NCI-H2196 (cell line): ENCODE measurements at regions not wholly inside any gene's neighbourhood (a gene's known extent, or its start where the extent isn't known, plus 50 kb on each side); places are given as distances from the start of the nearest gene placed in this dataset.
"Not testable (repeated sequence)": the region's sequence is repeated elsewhere in the genome, so short reads cannot be mapped to it uniquely, and the experiment has no call there.

ENCODE experiments used
- DNase-seq: peaks from one replicate; lab custom pipeline; 2025; ENCODE audit not compliant: unreplicated experiment; lab: John Stamatoyannopoulos, UW

DNA sequence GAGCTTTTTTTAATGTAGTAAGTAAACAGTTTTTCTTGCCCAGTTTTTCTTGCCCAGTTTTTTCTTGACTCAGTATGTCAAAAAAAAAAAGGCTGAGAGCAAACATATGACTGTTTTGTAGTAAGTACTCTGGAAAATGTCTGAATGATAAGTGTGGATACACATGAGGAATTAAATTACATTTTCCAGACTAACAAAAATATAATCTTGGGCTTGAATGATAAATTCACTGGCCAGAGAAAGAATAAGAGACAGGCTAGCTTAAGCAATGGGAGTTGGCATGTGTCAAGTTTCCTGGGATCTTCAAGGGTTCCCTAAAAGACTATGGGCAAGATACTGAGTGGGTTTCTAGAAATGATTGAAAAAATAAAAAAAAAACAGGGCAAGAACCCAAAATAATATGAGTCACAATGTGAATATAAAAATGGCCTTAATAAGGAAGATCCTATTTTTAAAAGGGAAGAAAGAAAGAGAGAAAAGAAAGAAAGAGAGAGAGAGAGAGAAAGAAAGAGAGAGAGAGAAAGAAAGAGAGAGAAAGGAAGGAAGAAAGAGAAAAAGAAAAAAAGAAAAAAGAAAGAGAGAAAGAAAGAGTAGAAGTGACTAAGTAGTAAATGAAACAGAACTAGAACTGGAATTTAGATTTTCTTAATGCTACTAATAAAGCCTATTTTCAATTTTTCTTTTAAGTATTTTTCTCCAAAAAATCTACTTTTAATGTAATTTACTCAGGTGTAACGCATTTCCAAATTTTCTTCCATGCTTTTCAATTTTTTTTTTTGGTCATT is 60.2 kb downstream of the TFPI2 start:
- DNase-seq, result no peak

DNA sequence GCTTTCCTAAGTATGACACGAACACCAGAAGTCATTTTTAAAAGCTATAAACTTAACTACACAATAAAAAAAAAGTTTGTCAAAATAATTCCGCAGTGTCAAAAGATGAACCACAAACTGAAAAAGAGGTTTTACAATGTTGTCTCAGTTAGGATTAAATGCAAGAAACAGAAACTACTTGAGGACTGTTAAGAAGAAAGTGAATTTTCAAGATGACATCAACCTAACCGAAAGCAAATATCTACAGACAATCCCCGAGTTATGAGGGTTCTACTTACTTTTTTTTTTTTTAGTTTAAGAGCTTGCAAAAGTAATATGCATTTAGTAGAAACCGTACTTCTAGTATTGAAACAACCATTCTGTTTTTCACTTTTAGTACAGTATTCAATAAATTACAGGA is 62.3 kb downstream of the TFPI2 start:
- DNase-seq, result no peak

DNA sequence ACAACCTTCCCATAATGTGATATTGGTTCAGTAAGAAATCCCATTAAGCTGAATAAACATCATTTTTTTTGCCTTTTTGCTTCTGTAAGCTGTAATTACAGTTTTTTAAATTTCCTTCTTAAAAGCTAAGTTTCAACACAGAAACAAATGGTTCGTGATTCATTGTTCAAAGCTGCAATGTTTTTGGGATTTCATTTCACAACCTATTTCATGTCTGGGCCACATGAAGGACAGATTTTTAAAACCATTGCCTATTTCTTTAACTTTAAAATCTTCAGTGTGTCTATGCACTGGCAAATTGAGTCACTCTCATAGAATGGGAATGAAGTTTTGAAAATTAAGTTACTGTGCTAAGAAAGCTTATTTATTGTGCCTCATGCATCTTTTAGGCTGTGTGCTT is 66.9 kb downstream of the TFPI2 start:
- DNase-seq, result no peak

DNA sequence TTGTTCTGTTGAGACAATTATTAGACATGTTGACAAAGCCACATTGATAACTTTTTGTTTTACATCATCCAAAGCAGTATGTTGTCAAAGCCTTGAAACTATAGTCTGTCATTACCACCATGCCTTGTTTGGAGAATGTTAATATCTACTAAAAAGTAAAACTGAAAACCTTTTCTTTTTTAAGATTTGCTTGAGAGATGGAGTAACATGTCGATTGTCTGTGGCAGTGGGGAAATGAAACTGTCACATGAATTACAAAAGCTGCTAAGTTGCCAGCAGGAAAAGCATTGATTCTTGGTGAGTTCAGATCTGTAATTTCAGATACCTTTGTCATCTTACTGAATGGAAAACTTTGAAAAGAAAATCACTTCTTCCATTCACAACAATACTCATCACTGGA is 69.1 kb downstream of the TFPI2 start:
- no peak for DNase-seq

DNA sequence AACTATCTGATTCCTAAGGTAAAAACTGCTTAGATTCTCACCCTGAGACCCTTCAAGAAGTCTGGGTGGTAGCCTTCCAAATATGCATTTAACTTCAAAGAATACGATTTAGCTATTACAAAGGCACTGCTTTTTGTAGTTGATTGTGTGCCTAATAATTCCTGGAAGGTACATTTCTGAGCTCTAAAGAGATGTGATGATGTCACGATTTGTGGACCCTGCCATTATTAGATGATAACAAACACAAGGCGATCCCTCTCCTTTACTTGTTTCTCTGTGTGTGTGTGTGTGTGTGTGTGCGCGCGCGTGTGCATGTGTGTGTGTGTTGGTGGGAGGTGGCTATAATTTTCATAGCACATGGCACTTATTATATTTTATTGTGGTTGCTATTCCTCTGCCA is 70.9 kb downstream of the TFPI2 start:
- no peak for DNase-seq

DNA sequence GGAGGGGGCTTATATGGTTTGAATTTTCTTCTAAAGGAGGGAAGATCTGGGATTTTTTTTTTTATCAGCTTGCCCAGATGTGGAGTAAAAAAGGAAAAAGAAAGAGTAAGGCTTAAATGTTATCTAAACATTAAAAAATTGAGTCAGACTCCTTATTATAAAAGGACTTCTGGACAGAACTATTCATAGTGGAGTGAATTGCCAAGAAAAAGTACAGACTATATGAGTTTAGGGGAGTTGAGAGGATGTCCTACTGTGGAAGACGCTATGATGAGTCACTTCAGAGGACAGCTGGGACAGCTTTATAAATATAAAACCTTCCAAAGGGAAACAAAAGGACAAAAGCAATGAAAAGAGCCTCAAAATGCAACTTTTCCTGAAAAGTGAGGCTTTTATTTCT is 73.0 kb downstream of the TFPI2 start:
- DNase-seq, result no peak

DNA sequence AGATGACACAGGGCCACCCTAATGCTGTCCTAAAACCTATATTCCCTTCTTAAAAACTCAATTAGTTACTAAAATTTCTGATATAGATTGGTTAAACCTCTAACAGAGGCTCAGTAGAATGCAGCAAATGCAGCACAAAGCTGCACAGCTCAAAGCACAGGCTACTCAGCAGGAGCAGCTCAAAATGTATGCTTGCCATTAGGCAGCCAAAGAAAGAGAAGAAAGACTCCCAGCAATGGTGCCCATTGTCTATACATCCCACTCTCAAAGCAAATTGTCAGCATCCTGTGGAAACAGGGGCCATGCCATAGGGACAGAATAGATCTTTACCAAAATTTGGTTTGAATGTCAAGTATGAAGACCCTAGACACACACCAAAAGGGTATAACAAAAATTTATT is 73.5 kb downstream of the TFPI2 start:
- DNase-seq, result no peak

DNA sequence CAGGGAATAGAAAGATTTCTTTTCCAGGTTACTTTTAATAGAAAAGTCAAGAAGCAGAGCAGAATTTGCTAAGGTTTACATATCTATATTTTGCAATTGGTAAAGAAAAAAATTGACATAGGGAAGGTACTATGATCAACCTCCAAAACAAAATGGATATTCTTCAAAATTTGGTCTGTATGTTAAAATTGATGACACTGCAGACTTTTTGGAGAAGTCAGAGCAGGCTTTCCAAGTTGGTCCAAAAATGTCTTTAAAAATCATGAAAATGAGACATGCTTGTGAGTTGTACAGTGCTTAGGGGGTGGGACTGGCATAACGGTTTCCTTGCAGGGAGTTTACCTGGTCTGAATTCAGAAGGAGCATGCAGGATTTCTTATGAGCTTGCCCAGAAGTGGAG is 77.0 kb downstream of the TFPI2 start:
- DNase-seq, result no peak

DNA sequence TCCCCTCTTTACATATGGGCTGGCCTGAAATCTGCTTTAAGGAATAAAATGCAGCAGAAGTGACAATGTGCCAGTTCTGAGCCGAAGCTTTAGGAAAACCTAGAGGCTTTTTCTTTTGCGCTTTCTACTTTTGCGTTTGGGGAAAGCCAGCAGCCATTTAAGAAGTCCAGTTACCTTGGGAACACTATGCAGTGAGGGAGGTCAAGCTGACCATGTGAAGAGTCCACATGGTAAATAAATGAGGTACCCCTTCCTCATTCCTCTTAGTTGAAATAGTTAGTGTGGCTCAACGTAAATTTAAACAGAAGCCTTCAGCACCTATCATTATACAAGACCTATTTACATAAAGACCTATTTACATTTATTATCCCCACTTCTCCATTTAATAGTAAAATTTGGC is 78.5 kb downstream of the TFPI2 start:
- no peak for DNase-seq

DNA sequence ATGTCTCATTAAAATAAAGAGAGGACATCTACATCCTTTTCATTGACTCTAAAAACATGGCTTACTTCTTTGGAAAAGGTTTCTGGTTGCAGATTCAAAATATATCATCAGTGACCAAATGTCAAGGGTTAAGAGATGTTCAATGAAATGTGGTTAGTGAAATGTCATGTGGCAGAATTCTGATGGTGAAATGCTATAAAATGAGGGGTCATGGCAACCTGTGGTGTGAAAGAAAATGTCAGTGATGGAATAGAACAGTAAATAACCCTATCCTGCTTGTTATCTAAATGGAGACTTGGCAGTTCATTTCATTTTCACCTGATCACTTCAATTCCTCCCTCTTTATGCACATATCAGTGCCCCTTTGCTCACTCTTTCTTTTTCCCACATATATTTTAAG is 79.4 kb downstream of the TFPI2 start:
- DNase-seq, result no peak

DNA sequence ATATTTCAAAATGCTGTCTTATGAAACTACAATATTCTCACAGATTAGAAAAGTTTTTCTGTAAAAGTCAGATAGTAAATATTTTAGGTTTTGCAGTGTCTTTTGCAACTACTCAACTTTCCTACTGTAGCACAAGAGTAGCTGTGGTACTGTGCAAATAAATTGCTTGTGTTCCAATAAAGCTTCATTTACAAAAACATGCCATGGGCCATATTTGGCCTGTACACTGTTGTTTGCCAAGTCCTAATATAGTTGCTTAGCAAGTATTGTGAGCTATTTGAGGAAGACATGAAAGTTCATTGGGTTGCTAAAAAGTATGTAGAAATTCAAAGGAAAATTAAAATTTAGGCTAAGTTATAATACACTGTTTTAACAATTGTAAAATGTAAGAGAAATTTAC is 80.0 kb downstream of the TFPI2 start:
- DNase-seq, result no peak

DNA sequence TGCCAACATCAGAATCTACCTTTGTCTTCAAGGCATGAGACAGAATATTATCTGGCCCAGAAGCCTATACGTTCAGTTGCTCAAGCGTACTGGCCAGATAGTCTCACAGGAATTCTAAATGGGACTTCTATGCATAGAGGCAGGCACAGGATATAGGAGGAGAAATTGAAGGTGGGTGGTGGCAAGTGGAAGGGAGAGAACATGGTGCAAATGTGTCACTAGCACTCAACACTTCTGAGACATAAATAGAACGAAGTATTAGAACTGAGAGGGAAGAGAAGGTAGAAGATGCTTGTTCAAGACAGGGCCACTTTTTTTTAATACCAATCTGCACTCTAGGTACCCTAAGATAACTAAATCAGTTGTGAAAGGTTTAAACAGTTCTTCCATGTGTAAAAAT is 85.8 kb downstream of the TFPI2 start:
- DNase-seq, result no peak

DNA sequence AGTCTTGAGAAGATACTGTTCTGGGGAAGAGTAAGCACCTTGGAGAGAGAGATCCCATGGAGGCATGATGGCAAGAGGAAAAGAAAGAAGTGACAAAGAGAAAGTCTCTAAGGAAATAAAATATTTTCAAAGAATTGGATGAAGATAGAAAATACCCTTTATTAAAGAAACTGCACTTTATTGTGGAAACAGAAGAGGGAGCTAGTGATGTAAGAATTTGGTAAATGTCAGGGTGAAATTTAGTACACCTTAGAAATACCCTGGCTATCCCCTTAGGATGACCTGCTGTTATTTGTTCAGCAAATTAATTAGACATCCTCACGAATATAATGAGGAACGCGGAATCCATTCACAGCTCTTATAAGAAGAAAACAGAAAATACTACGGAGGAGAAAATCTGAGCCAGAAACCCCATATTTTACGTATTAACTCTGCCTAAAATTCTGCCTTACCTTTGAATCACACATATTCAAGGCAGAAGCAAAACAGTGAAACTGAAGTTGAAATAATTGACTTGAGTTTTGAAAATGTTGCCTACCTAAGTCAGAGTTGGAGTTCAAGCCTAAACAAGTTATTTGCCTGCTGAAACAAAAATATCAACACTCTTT is 90.7 kb downstream of the TFPI2 start:
- DNase-seq, result no peak

DNA sequence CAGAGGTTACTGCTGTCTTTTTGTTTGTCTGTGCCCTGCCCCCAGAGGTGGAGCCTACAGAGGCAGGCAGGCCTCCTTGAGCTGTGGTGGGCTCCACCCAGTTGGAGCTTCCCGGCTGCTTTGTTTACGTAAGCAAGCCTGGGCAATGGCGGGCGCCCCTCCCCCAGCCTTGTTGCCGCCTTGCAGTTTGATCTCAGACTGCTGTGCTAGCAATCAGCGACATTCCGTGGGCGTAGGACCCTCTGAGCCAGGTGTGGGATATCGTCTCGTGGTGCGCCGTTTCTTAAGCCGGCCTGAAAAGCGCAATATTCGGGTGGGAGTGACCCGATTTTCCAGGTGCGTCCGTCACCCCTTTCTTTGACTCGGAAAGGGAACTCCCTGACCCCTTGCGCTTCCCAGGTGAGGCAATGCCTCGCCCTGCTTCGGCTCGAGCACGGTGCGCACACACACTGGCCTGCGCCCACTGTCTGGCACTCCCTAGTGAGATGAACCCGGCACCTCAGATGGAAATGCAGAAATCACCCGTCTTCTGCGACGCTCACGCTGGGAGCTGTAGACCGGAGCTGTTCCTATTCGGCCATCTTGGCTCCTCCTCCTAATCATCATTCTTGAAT is 97.4 kb downstream of the TFPI2 start:
- not testable (repeated sequence) for DNase-seq

DNA sequence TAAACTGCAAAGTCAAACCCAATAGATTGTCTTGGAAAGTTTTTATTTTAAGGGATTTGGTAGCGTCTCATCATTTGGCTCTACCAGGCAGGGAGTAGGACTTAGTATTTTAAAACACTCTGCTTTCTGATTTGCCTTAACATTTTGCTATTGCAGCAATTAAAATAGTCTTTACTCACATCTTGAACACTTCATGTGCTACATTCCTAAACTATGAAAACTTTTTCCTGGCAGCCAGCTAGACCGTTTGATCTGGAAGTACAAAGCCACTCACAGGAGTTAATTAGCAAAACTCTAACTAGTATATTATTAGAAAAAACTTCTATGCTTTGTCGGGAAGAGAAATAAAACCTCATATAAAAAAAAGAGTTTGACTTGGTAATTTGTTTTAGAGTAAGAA is 111.4 kb downstream of the TFPI2 start:
- DNase-seq, result no peak

DNA sequence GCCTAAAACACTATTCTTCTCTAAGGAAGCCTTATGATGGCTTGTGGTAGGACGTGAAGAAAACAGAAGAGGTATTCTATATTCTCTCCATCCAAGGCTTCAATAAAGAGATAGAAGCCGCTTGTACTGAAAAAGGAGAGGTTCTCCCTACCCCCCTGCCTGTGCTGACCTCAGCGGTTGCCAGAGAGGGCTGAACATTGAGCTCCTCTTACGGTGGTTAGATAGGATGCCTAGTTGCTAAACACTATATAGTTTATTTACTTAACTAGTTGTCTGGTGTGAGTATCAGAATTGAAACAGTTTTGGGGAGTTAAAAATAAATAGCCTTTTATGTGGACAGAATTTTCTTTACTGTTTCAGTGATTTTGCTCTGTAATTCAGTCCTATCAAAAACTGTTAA is 112.2 kb downstream of the TFPI2 start:
- no peak for DNase-seq

DNA sequence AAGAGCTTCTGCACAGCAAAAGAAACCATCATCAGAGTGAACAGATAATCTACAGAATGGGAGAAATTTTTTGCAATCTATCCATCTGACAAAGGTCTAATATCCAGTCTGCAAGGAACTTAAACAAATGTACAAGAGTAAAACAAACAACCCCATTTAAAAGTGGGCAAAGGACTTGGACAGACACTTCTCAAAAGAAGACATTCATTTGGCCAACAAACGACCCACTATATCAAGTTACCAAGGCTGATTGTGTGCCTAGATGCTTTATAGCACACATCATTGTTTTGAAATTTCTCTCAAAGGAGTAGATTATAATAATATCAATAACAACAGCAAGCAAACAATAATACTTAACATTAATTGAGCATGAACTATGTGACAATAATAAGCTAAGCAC is 117.1 kb downstream of the TFPI2 start:
- DNase-seq, result no peak

DNA sequence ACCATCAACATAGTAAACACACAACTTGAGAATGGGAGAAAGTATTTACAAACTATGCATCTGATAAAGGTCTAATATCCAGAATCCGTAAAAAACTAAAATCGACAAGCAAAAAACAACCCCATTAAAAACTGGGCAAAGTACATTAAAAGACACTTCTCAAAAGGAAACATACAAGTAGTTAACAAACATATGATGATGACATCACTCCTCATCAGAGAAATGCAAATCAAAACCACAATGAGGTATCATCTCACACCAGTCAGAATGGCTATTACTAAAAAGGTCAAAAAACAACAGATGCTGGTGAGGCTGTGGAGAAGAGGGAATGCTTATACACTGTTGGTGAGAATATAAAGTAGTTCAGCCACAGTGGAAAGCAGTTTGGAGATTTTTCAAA is 125.1 kb downstream of the TFPI2 start:
- DNase-seq, result no peak

DNA sequence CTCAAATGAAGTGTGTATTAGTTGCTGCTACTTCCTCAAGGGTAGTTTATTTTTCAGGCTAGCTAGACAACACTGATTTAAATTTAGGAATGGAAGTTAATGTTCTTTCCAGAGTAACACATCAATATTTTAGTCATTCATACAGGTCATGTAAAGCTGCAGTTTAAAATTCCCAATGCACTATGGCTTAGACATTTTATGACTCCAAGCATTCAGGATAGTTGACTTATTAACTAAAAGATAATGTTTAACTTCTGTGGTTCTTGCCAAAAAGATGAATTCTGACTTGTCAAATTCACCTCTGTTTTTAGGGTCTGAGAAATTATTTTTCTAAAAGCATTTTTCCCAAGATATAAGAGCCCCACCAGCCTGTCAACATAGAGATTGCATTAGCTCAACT is 131.9 kb downstream of the TFPI2 start:
- DNase-seq, result no peak

DNA sequence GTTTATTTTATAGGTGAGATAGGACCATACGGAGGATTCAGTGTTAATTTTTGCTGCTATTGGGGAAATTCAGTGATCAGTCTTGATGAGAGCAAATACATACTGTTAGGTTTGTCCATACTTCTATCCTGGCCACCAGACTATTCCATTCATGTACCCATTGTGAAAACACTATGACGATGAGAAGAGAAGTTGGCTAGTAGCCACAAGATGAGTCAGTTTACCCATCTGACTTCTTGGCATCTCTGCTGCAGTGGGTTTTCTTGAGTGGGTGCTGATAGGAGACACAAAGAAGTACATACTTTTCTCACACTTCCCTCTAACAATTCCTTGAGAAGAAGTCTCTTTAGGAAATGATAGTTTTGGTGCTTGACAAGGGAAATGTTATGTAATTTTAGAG is 133.1 kb downstream of the TFPI2 start:
- no peak for DNase-seq

DNA sequence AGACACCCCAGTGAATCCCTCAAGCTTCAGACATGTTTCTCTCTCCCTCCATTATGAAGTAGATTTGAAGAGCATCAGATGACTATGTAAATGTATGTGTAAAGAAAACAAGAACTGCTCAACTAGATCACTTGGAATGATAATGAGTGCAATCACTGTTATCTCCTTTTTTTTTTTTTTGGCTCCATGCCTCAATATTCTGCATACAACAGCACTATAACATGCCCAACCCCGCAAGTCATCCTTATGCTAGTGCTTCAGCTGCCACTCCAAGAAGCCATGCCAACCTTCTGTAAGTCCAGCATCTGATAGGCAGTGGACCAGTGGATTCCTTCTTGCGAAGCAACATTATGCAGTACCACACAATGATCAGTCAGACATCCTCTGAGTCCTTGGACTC is 133.7 kb downstream of the TFPI2 start:
- DNase-seq, result no peak

DNA sequence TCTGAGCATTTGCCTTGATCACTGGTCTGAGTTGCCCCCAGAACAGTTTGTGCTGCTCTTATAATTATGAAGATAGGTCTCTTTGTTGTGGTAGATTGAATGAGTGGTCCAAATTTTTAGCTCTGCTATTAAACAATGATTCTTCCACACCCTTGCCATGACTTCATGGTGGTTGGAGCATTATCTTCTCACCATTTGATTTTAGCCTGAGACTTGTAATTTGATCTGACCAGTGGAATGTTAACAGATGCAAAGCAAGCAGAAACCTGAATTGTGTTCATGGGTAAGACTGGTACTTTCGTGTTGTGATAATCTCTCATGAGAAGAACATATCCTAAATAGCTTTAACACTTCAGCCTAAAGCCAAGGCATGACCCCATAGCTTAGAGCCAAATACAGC is 139.1 kb downstream of the TFPI2 start:
- DNase-seq, result no peak

DNA sequence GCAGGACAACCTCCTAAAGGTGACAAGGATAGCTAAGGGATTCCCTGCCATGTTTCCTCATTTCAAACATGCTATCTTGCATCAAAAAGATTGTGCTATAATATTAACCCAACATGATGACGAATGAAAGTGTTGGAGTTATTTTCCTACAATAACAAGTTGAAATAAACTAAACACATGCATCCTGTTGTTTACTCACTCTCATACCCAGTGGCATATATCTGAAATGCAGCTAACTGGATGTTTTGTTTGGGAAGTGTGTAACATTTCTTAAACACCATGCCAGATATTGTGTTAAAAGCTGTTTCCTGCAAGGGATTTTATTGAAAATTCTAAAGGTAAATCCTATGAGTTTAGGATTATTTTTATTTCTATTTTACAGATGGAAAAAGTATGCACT is 139.6 kb downstream of the TFPI2 start:
- DNase-seq, result no peak
